RPMI8226 (cell line): ENCODE measurements at regions not wholly inside any gene's neighbourhood (a gene's known extent, or its start where the extent isn't known, plus 50 kb on each side); places are given as distances from the start of the nearest gene placed in this dataset.
A peak's percentile ranks its signal among the peaks of the same experiment; 100 is the strongest.

Experiments used
- DNase-seq: peaks from one replicate; pipeline ENCODE4 v3.0.0-alpha.2; 2015

DNA sequence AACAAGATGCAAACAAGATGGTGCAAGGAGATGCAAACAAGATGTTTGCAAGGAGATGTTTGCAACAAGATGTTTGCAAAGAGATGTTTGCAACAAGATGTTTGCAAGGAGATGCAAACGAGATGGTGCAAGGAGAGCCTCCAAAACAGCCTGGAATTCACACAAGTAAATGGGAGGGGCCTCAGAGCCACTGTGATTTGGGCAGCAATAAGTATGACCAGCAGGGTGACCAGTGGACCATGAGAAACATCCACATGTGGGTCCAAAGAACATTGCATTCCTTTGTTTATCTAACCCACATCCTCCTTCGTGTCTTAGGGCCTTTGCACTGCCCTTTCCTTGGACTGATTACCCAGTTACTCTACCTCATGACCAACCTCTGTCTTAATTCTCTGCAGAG lies 162.9 kb downstream of the PLPP3 start:
- DNase-seq = no peak

DNA sequence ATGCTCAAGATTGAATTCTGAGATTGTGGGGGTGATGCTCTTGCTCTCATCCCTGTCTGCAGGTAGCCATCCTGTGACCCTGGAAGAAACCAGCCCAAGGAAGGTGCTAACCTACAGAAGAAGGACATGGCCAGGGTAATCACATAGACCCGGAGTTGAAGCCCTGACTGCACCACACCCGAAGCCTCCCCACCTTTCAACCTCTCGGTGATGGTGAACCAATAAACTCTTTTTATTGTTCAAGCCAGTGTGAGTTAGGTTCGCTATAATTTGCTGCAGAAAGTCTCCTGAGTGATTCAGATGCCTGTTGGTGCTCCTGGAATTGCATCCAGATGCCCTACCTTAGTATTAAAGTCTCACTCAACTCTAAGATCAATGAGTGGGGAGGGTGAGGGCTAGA lies 163.6 kb downstream of the PLPP3 start:
- DNase-seq = no peak

DNA sequence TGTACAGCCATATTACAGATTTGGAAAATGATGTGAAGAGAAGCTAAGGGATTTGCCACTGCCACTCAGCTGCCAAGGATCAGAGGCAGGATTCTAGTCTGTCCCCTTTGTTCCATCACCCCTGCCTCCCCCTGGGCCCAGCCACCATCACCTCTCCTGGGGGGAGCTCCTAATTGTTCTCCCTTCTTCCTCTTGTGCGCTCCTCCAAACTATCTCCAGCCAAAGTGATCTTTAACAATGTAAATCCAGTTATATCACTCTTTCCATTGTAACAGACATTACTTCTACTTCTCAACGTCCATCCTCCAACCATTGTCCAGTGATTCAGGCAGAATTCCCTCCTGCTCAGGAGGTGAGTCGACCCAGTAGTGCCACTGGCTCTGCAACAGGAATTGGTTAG lies 164.1 kb downstream of the PLPP3 start:
- DNase-seq = no peak

DNA sequence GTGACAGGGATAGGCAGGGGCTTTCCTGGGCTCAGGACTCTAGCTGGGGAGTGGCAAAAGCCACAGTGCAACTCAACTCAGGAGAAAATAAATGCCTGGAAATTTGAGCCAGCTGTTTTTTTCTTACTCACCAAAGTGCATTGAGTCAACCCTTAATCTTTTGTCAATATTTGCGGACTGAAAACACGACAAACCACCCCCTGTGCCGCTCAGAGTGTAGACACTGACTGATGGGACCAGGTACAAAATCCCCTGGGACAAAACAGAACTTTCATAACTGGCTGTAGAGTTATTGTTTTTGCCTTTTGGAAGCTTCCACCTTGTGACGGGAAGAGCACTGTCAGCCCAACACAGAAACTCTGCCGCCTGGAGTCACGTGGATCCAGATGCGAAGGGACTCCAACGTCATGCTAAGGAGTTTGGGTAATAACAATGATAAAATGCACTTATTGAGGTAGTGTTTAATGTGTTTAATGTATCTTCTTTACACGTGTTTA lies 164.6 kb downstream of the PLPP3 start:
- no peak for DNase-seq

DNA sequence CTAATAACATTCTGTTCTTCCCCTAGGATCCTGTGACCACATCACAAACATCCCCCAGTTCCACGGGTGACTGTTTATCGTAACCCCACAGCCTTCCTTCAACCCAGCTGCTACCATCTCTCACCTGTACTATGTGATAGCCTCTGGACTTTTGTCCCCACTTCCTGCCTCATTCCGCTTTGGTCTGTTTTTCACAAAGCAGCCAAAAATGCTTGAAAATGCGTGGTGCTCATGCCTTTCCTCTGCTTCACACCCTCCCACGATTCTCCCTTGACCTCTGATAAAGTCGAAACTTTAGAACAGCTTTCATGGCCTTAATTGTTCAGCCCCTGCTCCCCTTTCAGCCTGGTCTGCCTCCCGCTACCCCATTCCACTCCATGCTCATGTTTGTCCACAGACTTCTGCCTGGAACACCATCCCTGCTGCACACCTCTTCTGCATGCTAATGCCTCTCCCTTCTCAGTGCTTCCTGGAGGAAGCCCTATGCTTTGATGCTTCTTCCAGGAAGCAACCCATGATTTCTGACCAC lies 165.6 kb downstream of the PLPP3 start:
- DNase-seq = no peak

DNA sequence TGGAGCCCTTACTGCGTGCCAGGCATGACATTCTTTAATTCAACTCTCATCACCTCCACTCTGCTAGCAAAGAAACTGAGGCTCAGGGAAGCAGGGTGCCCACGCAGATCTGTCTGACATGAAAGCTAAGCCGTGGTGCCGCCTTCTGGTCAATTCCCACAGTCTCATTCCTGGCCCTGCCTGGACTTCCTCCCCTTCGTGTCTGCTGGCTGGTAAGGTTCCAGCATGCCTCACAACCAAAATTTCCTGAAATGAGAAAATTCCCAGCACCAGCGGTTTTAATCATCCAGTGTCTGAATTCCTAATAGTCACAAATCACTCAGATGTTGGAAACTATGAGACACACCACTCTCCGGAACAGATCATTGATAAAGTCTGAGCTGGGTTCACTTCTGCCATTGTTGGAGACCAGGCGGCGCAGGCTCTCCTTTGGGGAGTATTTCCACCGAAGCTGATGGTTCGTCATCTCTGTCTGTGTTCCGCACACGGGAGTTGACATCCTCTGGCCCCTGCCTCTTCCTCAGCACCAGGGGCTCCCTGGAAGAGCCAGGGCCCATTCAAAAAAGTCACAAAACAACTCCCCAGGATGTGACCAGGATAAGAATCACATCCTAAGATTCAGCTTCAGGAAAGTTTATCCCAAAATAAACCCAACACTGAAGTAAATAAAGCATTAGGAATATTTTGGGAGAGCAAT lies 167.7 kb downstream of the PLPP3 start:
- no peak for DNase-seq

DNA sequence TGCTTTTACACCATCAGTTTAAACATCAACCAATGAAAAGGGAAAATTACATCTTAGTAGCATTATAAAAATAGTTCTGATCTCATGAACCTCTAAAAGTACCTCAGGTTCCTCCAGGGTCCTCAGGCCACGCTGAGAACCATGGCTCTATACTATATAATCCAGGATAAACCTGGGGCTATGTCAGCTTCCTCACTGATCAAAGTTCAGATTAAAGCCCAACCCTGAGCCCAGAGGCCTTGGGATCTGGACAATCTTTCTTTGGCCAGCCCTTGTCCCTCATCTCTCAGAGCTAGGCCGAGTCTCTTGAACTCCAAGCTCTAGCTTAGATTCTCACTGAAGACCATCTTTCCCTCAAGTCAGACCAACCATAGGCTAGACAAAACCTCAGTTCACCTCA lies 168.3 kb downstream of the PLPP3 start:
- DNase-seq = no peak

DNA sequence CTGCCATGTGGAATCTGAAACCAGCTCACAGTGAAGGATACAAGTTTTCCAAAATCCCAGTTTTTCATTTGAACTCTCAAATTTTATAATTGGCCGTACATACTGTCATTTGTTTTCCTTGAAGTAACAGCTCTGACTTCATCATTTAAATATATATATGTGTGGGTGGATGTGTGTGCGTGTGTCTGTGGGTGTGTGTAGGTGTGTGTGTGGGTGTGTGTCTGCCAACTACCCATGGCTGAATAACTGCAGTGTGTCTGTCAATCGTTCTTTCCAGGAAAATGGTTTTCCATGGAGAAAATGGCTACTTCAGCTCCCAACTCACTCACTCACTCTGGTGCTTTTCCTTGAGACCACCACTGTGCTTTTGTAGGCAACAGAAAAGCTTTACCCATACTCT lies 169.0 kb downstream of the PLPP3 start:
- DNase-seq = no peak

DNA sequence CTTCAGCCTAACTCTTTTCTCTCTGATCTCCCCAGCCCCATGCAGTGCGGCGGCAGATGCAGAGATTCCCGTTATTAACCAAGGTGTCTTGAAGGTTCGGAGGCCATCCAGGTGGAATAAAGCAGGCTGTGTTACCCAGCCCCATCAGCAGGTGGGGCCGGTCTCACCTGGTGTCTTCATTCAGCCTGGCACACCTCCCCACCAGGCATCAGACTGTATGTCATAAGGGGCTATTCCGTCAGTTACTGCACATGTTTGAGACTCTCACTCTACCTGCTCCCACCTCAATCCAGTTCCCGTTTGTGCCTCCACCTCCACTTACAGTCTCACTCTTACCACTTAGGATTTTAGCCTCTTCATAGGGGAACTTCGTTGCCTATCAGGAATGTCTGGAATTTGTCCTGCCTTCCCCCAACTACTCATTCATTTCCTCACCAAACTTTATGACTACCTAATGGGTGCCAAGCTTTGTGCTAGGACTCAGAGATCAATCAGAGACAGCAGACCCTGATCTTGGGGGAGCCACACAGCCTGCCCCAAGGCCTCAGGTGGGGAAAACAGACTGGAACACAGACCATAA lies 170.2 kb downstream of the PLPP3 start:
- peak; percentile 76 for DNase-seq

DNA sequence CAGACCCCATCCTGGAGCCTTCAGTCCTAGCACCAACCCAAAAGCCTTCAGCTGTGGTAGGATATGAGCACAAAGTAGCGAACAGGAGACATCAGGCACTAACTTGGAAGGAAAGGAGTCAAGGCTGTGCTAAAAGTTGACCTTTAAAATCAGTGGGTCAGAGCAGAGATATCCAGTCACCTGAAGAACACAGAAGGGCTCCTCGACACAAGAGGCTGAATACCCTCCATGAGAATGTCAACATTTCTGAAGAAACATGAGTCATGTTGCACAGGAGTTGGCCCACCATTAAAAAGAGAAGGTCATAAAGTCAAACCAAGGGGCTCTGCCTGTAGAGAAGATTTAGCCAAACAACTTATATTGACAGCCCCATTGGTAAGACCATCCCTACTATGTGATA lies 172.5 kb downstream of the PLPP3 start:
- no peak for DNase-seq

DNA sequence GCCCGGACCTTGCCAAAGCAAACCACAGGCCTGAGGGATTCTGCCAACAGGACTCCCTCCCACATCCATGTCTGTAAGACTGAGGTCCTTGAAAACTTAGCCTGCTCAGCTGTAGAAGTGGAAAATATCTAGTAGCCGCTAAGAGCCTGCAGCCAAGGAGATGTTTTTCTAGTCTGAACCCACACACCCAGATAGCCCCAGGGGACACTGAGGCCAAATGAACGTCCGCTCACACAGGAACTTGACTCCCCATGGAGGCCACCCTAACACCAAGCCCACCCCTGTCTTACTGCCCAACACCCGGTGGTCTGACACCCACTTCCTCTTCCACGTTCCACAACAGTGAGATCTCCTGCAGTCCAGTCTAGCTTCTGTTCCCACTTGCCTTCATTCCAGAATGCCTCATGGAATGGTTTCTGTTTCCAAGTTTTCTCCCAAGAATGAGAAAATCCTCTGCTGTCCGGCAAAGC lies 174.8 kb downstream of the PLPP3 start:
- no peak for DNase-seq

DNA sequence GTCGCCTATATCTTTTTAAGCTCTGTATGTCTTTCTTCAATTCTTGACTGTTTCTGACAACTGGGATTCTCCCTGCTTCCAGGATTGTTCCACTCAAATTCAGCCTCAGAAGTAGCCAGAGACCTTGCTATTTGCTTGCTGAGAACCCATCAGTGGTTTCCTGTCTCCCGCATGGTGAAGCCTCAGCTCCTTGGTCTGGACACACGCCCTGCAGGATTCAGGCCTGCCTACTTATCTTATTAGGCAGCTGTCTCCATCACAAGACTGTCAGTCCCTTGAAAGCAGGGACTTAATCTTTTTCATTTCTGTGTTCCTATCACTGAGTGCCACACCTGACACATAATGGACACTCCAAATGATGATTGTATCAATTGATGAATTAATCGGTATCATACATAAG lies 175.3 kb downstream of the PLPP3 start:
- no peak for DNase-seq

DNA sequence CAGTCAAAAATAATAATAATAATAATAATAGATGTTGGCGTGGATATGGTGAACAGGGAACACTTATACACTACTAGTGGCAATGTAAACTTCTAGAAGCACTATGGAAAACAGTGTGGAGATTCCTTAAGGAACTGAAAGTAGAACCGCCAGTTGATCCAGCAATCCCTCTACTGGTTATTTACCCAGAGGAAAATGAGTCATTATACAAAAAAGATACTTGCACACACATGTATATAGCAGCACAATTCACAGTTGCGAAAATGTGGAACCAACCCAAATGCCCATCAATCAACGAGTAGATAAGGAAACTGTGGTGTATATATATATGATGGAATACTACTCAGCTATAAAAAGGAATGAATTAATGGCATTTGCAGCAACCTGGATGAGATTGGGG lies 176.0 kb downstream of the PLPP3 start:
- DNase-seq = no peak

DNA sequence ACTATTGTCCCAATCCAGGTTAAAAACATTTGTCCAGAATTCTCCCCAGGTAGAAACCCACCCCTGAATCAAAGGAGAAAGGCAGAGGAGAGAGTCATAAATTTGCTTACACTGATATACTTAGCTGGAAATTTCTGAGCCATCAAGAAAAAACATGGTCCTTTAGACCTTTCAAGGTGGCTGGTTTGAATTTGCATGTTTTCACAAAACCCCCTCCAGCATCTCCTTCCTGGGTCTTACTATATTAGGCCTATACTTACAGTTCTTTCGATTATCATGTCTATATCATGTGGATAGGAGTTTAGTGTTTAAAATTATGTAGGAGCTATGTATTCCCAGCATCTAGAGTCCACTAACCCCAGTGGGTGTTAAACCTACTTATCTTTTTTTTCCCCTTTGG lies 178.2 kb downstream of the PLPP3 start:
- no peak for DNase-seq

DNA sequence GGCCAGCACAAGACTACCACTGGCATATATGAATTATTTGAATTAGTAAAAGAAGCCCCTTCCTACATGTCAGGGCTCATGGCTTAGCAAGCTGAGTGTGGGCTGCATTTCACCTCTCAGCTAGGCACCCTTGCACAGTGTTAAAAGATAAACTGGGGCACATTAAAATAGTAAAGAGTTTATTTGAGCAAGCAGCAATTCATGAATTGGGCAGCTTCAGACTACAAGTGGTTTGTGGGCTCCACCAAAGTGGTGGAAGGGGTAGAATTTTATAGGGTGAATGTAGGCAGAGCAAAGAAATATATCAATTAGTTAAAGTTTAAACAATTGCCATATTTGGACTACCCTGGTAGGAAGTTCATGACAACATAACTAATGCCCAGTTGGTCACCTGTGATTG lies 178.8 kb downstream of the PLPP3 start:
- DNase-seq = no peak

DNA sequence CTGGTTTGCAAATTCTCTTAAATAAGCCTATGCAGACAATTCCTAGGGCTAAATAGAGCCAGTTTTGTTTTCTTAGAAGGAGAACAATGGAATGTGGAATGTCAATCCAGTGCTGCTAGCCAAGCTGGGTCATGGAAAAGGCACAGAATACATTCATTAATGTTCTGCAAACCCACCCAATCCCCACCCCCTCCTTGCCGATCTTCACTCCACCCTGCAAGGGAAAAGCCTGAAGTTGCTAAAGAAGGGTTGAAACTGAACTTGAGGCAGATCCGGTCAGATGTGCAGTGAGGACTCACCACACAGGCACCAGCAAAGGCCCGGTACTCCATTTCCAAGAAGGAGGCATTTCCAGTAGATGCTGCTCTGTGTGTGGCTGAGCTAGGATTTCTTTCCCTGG lies 179.6 kb downstream of the PLPP3 start:
- no peak for DNase-seq

DNA sequence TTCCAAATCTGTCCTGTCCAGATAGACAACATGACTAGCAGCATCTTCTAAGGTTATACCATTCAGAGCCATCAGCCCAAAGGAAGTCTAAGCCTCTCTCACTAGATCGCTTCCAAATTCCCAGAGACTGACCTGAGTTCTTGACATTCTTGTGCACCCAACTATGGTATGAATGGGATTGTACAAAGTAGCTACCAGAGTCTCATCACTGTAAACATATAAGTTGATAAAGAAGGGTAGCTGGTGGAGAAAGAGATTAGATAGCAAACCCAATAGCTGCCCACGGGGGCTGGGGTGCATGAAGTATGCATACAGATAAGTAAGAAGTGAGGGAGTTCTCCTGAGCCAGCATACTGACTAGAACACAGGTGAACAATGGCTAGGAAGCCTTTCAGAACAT lies 180.0 kb downstream of the PLPP3 start:
- no peak for DNase-seq

DNA sequence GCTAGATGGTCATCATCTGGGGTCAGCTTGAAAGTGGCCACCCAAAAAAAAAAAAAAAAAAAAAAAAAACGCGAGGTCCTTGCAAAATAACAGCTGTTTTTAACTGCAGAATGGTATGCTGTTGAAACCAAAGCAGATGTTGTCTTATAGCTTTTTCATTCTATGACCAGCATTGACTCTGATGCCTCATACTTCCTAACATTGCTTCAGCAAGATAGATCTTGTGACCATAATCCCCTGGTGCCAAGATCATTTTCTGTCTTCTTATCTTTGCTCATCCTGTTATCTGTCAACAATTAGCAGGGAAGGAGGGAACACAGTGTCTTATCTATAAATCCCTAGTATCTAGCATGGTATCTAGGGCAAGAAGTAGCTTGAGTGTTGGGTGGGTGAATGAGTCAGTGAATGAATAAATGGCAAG lies 181.5 kb downstream of the PLPP3 start:
- no peak for DNase-seq

DNA sequence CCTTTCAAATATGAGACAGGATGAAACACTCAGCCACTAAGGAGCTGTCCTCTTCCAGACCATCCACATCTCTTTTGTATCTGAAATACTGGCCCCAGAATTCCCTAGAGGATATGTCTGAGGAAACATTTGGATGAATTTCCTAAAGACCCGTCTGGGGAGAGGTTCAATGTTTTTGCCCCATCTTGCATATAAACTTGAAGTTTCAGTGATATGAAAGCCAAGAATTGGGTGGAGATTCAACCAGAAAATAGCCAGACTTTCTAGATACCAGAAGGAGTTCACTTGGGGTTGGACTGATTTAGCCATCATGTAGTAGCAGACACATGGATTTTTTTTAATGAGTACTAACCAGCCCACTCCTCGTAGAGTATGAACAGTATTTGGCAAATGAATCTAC lies 182.0 kb downstream of the PLPP3 start:
- DNase-seq = no peak

DNA sequence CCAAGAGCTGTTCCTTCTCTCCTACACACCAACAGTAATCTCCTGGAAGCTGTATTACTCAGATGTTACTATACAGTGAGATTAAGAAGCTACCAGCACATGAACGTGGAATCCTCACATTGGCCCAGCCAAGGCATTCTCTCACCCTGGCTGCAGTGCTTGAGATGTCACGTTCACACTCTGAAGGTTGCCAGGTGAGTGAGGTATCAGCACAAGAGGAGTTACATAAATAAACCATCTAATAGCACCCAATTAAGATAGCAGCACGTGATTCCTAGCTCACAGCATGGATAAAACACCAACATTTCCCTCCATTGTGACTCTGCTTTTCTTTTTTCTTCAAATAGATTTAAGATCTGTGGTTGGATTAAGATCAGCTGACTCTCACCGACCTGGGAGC lies 182.8 kb downstream of the PLPP3 start:
- no peak for DNase-seq

DNA sequence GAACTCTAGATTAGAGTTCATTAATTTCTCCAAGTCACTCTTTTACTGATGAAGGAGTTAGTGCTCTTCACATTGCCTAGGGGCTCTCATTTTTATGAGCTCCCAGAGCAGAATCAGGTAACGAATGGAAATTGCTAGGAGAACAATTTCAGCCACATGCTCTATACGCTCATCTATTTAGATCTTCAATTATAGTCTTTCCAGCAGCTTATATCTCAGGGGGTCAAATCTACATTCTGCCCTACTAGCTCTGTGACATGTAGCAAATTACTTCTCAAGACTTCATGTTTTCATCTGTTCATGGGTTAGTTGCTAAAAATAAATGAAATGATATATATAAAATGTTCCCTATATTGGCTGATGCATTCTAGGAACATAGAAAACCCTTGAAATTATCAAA lies 183.6 kb downstream of the PLPP3 start:
- DNase-seq = no peak

DNA sequence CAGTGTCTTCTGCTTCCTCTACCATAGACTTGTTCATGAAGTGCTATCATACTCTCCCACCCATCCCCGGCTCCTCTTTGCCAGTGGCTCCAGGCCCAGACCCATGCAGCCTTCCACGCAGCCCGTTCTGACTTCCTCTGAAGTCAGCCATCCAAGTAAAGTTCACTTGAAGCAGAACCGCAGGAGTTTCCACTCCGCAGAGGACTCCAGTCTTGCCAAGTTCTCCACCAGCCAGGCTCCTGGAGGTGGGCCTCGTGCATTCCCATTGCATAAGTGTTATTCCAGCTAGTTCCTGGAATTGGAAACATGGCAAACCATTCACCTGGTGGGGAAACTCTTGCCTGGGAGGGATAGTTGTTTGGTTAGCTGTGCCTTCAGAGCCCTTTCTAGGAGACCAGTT lies 185.1 kb downstream of the PLPP3 start:
- no peak for DNase-seq

DNA sequence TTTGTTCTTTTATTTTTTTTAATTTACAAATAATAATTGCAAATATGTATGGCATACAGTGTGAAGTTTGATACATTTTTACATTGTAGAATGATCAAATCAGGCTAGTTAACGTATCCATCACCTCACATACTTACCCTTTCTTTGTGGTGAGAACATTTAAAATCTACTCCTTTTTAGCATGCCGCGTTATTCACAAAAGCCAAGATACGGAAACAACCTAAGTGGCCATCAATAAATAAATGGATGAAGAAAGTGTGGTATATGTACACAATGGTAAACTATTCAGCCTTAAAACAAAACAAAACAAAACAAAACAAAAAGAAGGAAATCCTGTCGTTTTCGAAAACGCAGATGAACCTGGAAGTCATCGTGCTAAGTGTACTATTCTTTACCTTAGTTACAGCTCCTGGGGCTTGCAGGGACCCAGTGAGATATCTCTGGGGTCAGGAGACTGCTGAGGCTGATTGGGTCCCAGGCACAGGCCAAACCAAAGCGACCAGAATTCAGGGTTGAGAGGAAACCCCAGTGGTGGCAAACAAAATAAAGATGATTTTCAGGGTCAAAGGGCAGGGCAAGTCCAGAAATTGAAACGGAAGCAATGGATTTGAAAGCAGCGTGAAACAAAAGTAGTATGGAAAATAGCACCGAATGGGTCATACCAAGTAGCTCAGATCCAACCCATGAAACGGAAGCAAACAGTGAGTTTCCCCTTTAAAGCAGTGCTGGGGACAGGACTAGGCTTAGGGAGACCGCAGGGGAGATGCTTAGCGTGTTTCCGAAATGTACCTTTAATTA lies 188.2 kb downstream of the PLPP3 start:
- no peak for DNase-seq
